IPS DF 6.9 (cell line): ENCODE measurements at regions not wholly inside any gene's neighbourhood (a gene's known extent, or its start where the extent isn't known, plus 50 kb on each side); places are given as distances from the start of the nearest gene placed in this dataset.

ENCODE experiments used
- DNase-seq: peaks from one replicate; pipeline ENCODE4 v3.0.0-alpha.2; 2013; ENCODE audit warnings: low read depth, low spot score
- H3K27ac ChIP-seq: one replicate; pipeline ENCODE4 v1.5.1; 2013; ENCODE audit warnings: low read length, control low read depth
- H3K27me3 ChIP-seq: 2 replicates; pipeline ENCODE4 v1.6.1; 2013; ENCODE audit warnings: mild to moderate bottlenecking, low read length; ENCODE audit not compliant: control insufficient read depth, insufficient read depth
- H3K36me3 ChIP-seq: 2 replicates; pipeline ENCODE4 v1.6.1; 2013; ENCODE audit warnings: low read length; ENCODE audit not compliant: control insufficient read depth, insufficient read depth
- H3K4me1 ChIP-seq: 2 replicates; pipeline ENCODE4 v1.6.1; 2013; ENCODE audit warnings: low read length; ENCODE audit not compliant: control insufficient read depth, insufficient read depth
- H3K4me3 ChIP-seq: 2 replicates; pipeline ENCODE4 v1.5.1; 2013; ENCODE audit warnings: mild to moderate bottlenecking, low read length
- H3K9me3 ChIP-seq: 2 replicates; pipeline ENCODE4 v1.6.1; 2013; ENCODE audit warnings: low read length, inconsistent platforms; ENCODE audit not compliant: control insufficient read depth, insufficient read depth
- WGBS: extraction: QIAGEN DNeasy Blood & Tissue Kit; methylation state at CpG from one replicate; pipeline ENCODE4 v1.1.7; 2013; ENCODE audit warnings: mixed read lengths, missing lambda C conversion rate; ENCODE audit not compliant: insufficient read length, insufficient coverage; 5-methylcytosine and 5-hydroxymethylcytosine counted together

DNA sequence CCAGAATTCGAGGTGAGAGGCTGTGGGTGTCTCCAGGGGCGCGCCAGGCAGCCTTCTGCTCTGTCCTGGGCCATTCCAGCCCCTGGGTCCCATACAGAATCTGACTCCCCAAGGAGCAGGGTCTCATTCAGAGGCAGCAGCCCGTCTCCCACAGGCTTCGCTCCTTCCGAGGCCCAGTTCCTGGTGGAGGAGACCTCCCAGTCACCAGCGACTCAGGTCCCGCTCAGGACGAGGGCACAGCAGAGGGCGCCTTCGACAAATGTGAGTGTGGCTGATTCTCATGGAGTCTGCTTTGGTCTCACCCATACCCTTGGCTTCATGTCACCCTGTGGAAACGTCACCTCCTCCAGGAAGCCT, 81.8 kb upstream of the GPR26 start:
- H3K4me1 ChIP-seq: peaks cover 8% of the 10 kb centered on the region
- H3K27ac ChIP-seq: no peak overlapping the region
- H3K4me3 ChIP-seq: no peak overlapping the region
- no CpG with 5 or more reads among the region's 12 CpGs for WGBS
- H3K36me3 ChIP-seq: no peaks in the 10 kb centered on the region
- H3K27me3 ChIP-seq: no peaks in the 10 kb centered on the region; the same call in 1 of the 2 replicates
- DNase-seq: no peak
- no peaks in the 10 kb centered on the region for H3K9me3 ChIP-seq

DNA sequence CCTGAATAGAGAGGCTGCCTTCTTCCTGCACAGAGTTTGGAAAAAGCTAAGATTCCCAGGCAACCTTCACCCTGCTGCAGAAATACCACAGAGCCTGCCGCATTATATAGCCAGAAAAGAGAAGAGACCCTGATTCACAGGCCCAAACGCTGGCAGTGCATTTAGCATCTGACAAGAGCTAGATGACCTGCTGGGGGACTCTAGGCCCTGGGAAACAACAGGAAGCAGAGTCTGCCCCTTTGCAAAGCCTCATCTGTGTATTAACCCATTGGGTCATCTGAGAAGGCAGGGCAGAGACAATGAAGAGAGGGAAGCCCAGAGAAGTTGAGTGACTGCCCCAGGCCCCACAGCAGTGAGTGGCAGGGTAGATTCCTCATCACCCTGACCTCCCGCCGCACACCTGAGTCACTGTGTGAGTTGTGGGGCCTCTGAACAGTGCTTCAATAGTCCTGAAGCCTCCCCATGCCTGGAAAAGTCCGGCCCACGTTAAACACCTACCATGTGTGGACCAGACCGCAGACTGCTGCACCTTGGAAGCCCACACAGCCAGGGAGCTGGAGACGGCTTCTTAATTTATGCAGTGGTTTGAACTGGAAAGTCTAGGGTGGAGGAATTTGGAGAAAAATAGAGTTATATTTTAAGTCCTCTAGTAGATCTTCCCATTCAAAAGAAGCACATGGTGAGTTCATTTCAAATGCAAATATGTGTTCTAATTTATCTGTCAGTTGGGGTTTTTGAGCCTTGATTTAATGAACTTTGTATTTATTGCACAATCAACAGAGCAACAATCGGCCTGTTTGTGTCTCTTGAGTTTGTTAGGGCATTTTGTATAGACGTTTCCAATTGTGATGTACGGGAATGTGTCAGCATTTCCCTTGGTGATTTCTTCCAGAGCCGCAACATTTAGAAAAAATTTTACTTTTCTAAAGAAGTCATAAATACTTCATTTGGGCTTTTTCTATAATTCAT, 80.4 kb upstream of the GPR26 start:
- no peaks in the 10 kb centered on the region; the same call in 1 of the 2 replicates for H3K27me3 ChIP-seq
- H3K4me1 ChIP-seq: peaks cover 8% of the 10 kb centered on the region
- WGBS: no CpG with 5 or more reads among the region's 12 CpGs
- H3K9me3 ChIP-seq: no peaks in the 10 kb centered on the region
- H3K36me3 ChIP-seq: no peaks in the 10 kb centered on the region
- H3K4me3 ChIP-seq: no peak overlapping the region
- H3K27ac ChIP-seq: no peak overlapping the region
- no peak for DNase-seq

DNA sequence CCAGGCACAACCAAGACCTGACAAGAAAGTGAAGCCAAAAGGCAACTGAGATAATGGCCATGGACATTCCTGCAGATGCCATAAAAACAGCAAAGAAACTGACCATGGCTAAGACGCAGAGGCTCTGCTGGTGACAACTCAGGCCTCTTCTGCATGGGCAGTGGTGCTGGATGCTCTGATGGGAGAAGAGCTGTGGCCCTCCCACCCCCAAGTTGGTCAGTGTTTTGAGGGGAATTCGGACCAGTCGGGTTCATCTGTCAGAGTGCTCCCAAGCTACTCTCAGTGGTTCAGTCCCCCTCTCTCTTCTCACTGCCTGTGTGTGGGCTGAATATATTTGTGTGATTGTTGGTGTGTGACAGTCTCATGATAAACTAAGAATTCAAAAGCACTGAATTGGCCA, 79.0 kb upstream of the GPR26 start:
- Histone ChIP-seq H3K9me3 (no peaks in the 10 kb centered on the region), H3K36me3 (no peaks in the 10 kb centered on the region), H3K4me3 (no peak overlapping the region), H3K4me1 (peaks cover 8% of the 10 kb centered on the region), H3K27ac (no peak overlapping the region), H3K27me3 (no peaks in the 10 kb centered on the region; the same call in 1 of the 2 replicates)
- WGBS: no CpG with 5 or more reads among the region's 3 CpGs
- no peak for DNase-seq

- no CpG with 5 or more reads among the region's 7 CpGs for WGBS
- H3K27me3 ChIP-seq: no peaks in the 10 kb centered on the region; the same call in 1 of the 2 replicates
- no peaks in the 10 kb centered on the region for H3K9me3 ChIP-seq
- peaks cover 8% of the 10 kb centered on the region for H3K4me1 ChIP-seq
- H3K27ac ChIP-seq: no peak overlapping the region
- no peak overlapping the region for H3K4me3 ChIP-seq
- no peak for DNase-seq
- H3K36me3 ChIP-seq: no peaks in the 10 kb centered on the region
Observed at GRCh38 chr10:123588386-123588914, 77.7 kb upstream of the GPR26 start.

- Histone ChIP-seq H3K9me3 (no peaks in the 10 kb centered on the region), H3K27ac (no peak overlapping the region), H3K27me3 (no peaks in the 10 kb centered on the region), H3K36me3 (no peaks in the 10 kb centered on the region), H3K4me1 (no peaks in the 10 kb centered on the region), H3K4me3 (no peak overlapping the region)
- no CpG with 5 or more reads among the region's 2 CpGs for WGBS
- DNase-seq: no peak
Observed at GRCh38 chr10:123595661-123596060, 70.5 kb upstream of the GPR26 start.

- H3K27ac ChIP-seq: no peak overlapping the region
- no peaks in the 10 kb centered on the region for H3K9me3 ChIP-seq
- H3K4me3 ChIP-seq: no peak overlapping the region
- H3K4me1 ChIP-seq: no peaks in the 10 kb centered on the region
- no CpG with 5 or more reads among the region's 4 CpGs for WGBS
- no peak for DNase-seq
- H3K27me3 ChIP-seq: no peaks in the 10 kb centered on the region
- H3K36me3 ChIP-seq: no peaks in the 10 kb centered on the region
Observed at GRCh38 chr10:123597676-123598075, 68.5 kb upstream of the GPR26 start.

GRCh38 chr10:123599366-123599849, 66.7 kb upstream of the GPR26 start:
- DNase-seq: no peak
- H3K36me3 ChIP-seq: no peaks in the 10 kb centered on the region
- H3K4me3 ChIP-seq: no peak overlapping the region
- no CpG with 5 or more reads among the region's 8 CpGs for WGBS
- H3K9me3 ChIP-seq: no peaks in the 10 kb centered on the region
- H3K4me1 ChIP-seq: no peaks in the 10 kb centered on the region
- H3K27me3 ChIP-seq: no peaks in the 10 kb centered on the region
- no peak overlapping the region for H3K27ac ChIP-seq

- no peak for DNase-seq
- Histone ChIP-seq H3K4me3 (no peak overlapping the region), H3K27ac (no peak overlapping the region), H3K36me3 (no peaks in the 10 kb centered on the region), H3K4me1 (no peaks in the 10 kb centered on the region), H3K27me3 (no peaks in the 10 kb centered on the region), H3K9me3 (no peaks in the 10 kb centered on the region)
- no CpG with 5 or more reads among the region's 3 CpGs for WGBS
Observed at GRCh38 chr10:123600177-123600576, 66.0 kb upstream of the GPR26 start.

- WGBS: no CpG with 5 or more reads among the region's 4 CpGs
- no peak overlapping the region for H3K27ac ChIP-seq
- no peaks in the 10 kb centered on the region for H3K36me3 ChIP-seq
- H3K9me3 ChIP-seq: no peaks in the 10 kb centered on the region
- H3K4me3 ChIP-seq: no peak overlapping the region
- no peak for DNase-seq
- H3K27me3 ChIP-seq: no peaks in the 10 kb centered on the region
- H3K4me1 ChIP-seq: no peaks in the 10 kb centered on the region
Observed at GRCh38 chr10:123603130-123603529, 63.0 kb upstream of the GPR26 start.

DNA sequence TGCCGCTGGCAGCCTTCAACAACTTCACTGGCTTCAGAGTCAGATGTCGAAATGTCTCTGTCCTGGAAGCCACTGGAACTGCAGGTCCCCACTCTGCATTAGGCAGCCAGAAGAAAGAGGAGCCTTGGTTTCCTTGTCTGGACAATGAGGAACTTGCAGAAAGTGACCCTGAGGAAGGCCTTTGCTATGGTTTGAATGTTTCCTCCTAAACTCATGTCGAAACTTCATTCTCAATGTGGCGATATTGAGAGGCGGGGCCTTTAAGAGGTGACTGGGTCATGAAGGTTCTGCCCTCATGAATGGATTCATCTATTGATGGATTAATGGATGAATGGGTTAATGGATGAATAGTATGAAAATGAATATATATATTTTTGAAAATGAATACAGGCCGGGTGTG, 61.6 kb upstream of the GPR26 start:
- Histone ChIP-seq H3K27ac (no peak overlapping the region), H3K4me1 (no peaks in the 10 kb centered on the region), H3K4me3 (no peak overlapping the region), H3K9me3 (no peaks in the 10 kb centered on the region), H3K36me3 (no peaks in the 10 kb centered on the region), H3K27me3 (no peaks in the 10 kb centered on the region)
- DNase-seq: no peak
- 100% methylated on average over 1 of the region's 6 CpGs for WGBS
